Hematopoietic multipotent progenitor cell treated with erythropoietin and hydrocortisone succinate and interleukin-3 and kit ligand, for 4 days (in vitro differentiated cells): ENCODE measurements at regions not wholly inside any gene's neighbourhood (a gene's known extent, or its start where the extent isn't known, plus 50 kb on each side); places are given as distances from the start of the nearest gene placed in this dataset.

ENCODE experiments used
- DNase-seq: peaks from one replicate; pipeline ENCODE4 v3.0.0-alpha.2; 2015

GRCh38 chr5:38755181-38755580 is 90.6 kb upstream of the OSMR start:
- DNase-seq, result no peak

- no peak for DNase-seq
These were observed 89.7 kb upstream of the OSMR start for GRCh38 chr5:38756068-38756467.

GRCh38 chr5:38757451-38758245 is 88.2 kb upstream of the OSMR start:
- DNase-seq, result no peak

- no peak for DNase-seq
These were observed 86.8 kb upstream of the OSMR start for GRCh38 chr5:38758774-38759600.

- no peak for DNase-seq
These were observed 80.8 kb upstream of the OSMR start for GRCh38 chr5:38764937-38765391.

- no peak for DNase-seq
These were observed 80.4 kb upstream of the OSMR start for GRCh38 chr5:38765399-38765861.

GRCh38 chr5:38766151-38766550 is 79.7 kb upstream of the OSMR start:
- DNase-seq, result no peak

GRCh38 chr5:38768412-38769211 is 77.2 kb upstream of the OSMR start:
- DNase-seq, result no peak

GRCh38 chr5:38772471-38772870 is 73.3 kb upstream of the OSMR start:
- DNase-seq, result no peak

GRCh38 chr5:38775218-38775840 is 70.5 kb upstream of the OSMR start:
- DNase-seq, result no peak

GRCh38 chr5:38776149-38776896 is 69.5 kb upstream of the OSMR start:
- no peak for DNase-seq

GRCh38 chr5:38777111-38777510 is 68.7 kb upstream of the OSMR start:
- no peak for DNase-seq

GRCh38 chr5:38780316-38780715 is 65.5 kb upstream of the OSMR start:
- DNase-seq, result no peak

- DNase-seq, result peak; percentile 3
These were observed 64.9 kb upstream of the OSMR start for GRCh38 chr5:38780945-38781344.

- peak; percentile 61 for DNase-seq
These were observed 63.5 kb upstream of the OSMR start for GRCh38 chr5:38782180-38782835.

- DNase-seq, result peak; percentile 22
These were observed 62.7 kb upstream of the OSMR start for GRCh38 chr5:38783011-38783561.

GRCh38 chr5:38789134-38789533 is 56.7 kb upstream of the OSMR start:
- no peak for DNase-seq

GRCh38 chr5:38789777-38790176 is 56.0 kb upstream of the OSMR start:
- DNase-seq, result no peak

- DNase-seq, result no peak
These were observed 55.5 kb upstream of the OSMR start for GRCh38 chr5:38790268-38790667.

- DNase-seq, result no peak
These were observed 54.9 kb upstream of the OSMR start for GRCh38 chr5:38790891-38791290.

GRCh38 chr5:38793099-38793498 is 52.7 kb upstream of the OSMR start:
- no peak for DNase-seq
